ENCODE measurements at regions not wholly inside any gene's neighbourhood (a gene's known extent, or its start where the extent isn't known, plus 50 kb on each side); places are given as distances from the start of the nearest gene placed in this dataset.

- H3K4me3 ChIP-seq (ENCODE audit: low read depth, low read length): no peak overlapping the region
- TF ChIP-seq, protein P1, sequence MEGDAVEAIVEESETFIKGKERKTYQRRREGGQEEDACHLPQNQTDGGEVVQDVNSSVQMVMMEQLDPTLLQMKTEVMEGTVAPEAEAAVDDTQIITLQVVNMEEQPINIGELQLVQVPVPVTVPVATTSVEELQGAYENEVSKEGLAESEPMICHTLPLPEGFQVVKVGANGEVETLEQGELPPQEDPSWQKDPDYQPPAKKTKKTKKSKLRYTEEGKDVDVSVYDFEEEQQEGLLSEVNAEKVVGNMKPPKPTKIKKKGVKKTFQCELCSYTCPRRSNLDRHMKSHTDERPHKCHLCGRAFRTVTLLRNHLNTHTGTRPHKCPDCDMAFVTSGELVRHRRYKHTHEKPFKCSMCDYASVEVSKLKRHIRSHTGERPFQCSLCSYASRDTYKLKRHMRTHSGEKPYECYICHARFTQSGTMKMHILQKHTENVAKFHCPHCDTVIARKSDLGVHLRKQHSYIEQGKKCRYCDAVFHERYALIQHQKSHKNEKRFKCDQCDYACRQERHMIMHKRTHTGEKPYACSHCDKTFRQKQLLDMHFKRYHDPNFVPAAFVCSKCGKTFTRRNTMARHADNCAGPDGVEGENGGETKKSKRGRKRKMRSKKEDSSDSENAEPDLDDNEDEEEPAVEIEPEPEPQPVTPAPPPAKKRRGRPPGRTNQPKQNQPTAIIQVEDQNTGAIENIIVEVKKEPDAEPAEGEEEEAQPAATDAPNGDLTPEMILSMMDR (IDR thresholded peaks at IDR 0.05; ENCODE audit: control insufficient read depth, extremely low read depth, insufficient read depth): no peak
- DNase-seq (ENCODE audit: low read depth): no peak
Measured at GRCh38 chr6:140636271-140636907, 1261.9 kb upstream of the CITED2 start.

DNA sequence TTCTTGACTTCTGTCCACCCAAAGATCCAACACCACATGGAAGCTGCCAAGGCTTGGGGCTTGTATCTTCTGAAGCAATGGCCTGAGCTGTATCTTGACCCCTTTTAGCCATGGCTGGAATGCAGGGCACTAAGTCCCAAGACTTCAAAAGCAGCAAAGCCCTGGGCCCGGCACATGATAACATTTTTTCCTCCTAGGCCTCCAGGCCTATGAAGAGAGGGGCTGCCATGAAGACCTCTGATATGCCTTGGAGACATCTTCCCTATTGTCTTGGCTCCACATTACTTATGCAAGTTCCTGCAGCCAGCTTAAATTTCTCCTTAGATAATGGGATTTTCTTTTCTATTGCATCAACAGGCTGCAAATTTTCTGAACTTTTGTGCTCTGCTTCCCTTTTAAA lies 1252.6 kb upstream of the CITED2 start:
- no peak for DNase-seq (ENCODE audit: low read depth)
- TF ChIP-seq, protein P1 (IDR thresholded peaks at IDR 0.05; ENCODE audit: control insufficient read depth, extremely low read depth, insufficient read depth): no peak
- H3K4me3 ChIP-seq (ENCODE audit: low read depth, low read length): no peak overlapping the region

GRCh38 chr6:140623498-140623897 lies 1249.0 kb upstream of the CITED2 start:
- no peak for DNase-seq (ENCODE audit: low read depth)
- H3K4me3 ChIP-seq (ENCODE audit: low read depth, low read length): no peak overlapping the region
- TF ChIP-seq, protein P1 (IDR thresholded peaks at IDR 0.05; ENCODE audit: control insufficient read depth, extremely low read depth, insufficient read depth): no peak

DNA sequence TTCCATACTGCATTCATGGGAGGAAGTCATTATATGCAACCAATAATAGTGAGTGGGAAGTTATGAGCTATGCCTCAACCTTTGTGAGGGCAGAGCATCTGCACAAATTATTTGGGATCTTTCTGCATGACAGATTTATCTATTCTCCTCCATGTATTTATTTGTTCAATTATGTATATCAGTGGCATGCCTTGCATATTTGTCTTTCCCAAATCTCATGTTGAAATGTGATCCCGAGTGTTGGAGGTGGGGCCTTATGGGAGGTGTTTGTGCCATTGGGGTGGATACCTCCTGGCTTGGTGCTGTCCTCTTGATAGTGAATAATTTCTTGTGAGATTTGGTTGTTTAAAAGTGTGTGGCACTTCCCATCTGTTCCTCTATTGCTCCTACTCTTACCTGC lies 1246.0 kb upstream of the CITED2 start:
- TF ChIP-seq, protein P1 (IDR thresholded peaks at IDR 0.05; ENCODE audit: control insufficient read depth, extremely low read depth, insufficient read depth): no peak
- DNase-seq (ENCODE audit: low read depth): no peak

GRCh38 chr6:140609956-140610355 lies 1235.5 kb upstream of the CITED2 start:
- TF ChIP-seq, protein P1 (IDR thresholded peaks at IDR 0.05; ENCODE audit: control insufficient read depth, extremely low read depth, insufficient read depth): no peak
- DNase-seq (ENCODE audit: low read depth): no peak
- no peak overlapping the region for H3K4me3 ChIP-seq (ENCODE audit: low read depth, low read length)

More for the DNA sequence above, 1246.0 kb upstream of the CITED2 start:
- H3K4me3 ChIP-seq (ENCODE audit: low read depth, low read length): no peak overlapping the region

DNA sequence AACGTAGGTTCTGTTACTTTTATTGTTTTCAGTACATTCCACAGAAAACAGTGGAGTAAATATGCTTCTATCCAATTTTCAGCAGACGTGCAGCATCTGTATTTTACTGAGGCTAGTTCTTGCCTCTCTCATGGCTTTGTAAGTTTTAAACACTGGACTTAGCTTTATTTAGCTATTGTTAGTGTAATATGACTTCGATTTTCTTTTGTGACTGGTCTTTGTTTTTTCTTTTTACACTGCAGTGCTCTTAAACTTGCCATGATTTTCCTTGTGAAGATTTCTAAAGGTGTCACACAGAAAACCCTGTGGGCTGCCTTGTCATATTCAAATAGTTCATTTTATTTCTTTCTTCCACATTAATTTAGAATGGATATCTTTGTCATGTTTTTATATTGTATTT lies 1234.9 kb upstream of the CITED2 start:
- no peak overlapping the region for H3K4me3 ChIP-seq (ENCODE audit: low read depth, low read length)
- DNase-seq (ENCODE audit: low read depth): no peak

More for the DNA sequence above, 1234.9 kb upstream of the CITED2 start:
- TF ChIP-seq, protein P1 (IDR thresholded peaks at IDR 0.05; ENCODE audit: control insufficient read depth, extremely low read depth, insufficient read depth): no peak
